NCI-H524 (cell line): ENCODE measurements at regions not wholly inside any gene's neighbourhood (a gene's known extent, or its start where the extent isn't known, plus 50 kb on each side); places are given as distances from the start of the nearest gene placed in this dataset.
"Not testable (repeated sequence)": the region's sequence is repeated elsewhere in the genome, so short reads cannot be mapped to it uniquely, and the experiment has no call there.

ENCODE experiments used
- DNase-seq, 2 experiments: peaks; one replicate each; lab custom pipeline; 2025; lab: John Stamatoyannopoulos, UW

GRCh38 chr1:761791-762190 lies 75.3 kb upstream of the OR4F16 start:
- DNase-seq: not testable (repeated sequence)

- not testable (repeated sequence) for DNase-seq
Observed at GRCh38 chr1:771449-771848, 85.0 kb upstream of the OR4F16 start.

- not testable (repeated sequence) for DNase-seq
Observed at GRCh38 chr1:777480-778180, 91.2 kb upstream of the OR4F16 start.

- DNase-seq: not testable (repeated sequence)
Observed at GRCh38 chr1:778451-779278, 92.2 kb upstream of the OR4F16 start.

- not testable (repeated sequence) for DNase-seq
Observed at GRCh38 chr1:779621-780020, 93.2 kb upstream of the OR4F16 start.

GRCh38 chr1:788835-789234 lies 102.4 kb upstream of the OR4F16 start:
- DNase-seq: no peak

- not testable (repeated sequence) for DNase-seq
Observed at GRCh38 chr1:789606-790005, 103.2 kb upstream of the OR4F16 start.

- not testable (repeated sequence) for DNase-seq
Observed at GRCh38 chr1:790388-790930, 104.0 kb upstream of the OR4F16 start.

GRCh38 chr1:794310-794709 lies 107.9 kb upstream of the OR4F16 start:
- not testable (repeated sequence) for DNase-seq

- DNase-seq: not testable (repeated sequence)
Observed at GRCh38 chr1:794918-795584, 108.6 kb upstream of the OR4F16 start.

GRCh38 chr1:797649-798048 lies 111.2 kb upstream of the OR4F16 start:
- DNase-seq: not testable (repeated sequence)

- DNase-seq: not testable (repeated sequence)
Observed at GRCh38 chr1:800397-800796, 113.9 kb upstream of the OR4F16 start.

- peak in 1 of 2 experiments; percentile 66 for DNase-seq
Observed at GRCh38 chr1:804378-805115, 118.1 kb upstream of the OR4F16 start.

- not testable (repeated sequence) for DNase-seq
Observed at GRCh38 chr1:805310-805709, 118.4 kb upstream of the SAMD11 start.

- not testable (repeated sequence) for DNase-seq
Observed at GRCh38 chr1:807066-807465, 116.7 kb upstream of the SAMD11 start.

GRCh38 chr1:807699-808390 lies 115.9 kb upstream of the SAMD11 start:
- not testable (repeated sequence) for DNase-seq

GRCh38 chr1:810949-811348 lies 112.8 kb upstream of the SAMD11 start:
- DNase-seq: not testable (repeated sequence)

- not testable (repeated sequence) for DNase-seq
Observed at GRCh38 chr1:812535-813127, 111.1 kb upstream of the SAMD11 start.

- not testable (repeated sequence) for DNase-seq
Observed at GRCh38 chr1:814543-814942, 109.2 kb upstream of the SAMD11 start.

GRCh38 chr1:815147-815922 lies 108.4 kb upstream of the SAMD11 start:
- DNase-seq: not testable (repeated sequence)
